ENCODE measurements at regions not wholly inside any gene's neighbourhood (a gene's known extent, or its start where the extent isn't known, plus 50 kb on each side); places are given as distances from the start of the nearest gene placed in this dataset.

- TF ChIP-seq CTCF (IDR thresholded peaks at IDR 0.05; ENCODE audit: low read length) (no peak), EZH2 (optimal IDR thresholded peaks at IDR 0.05; ENCODE audit: low read depth, low read length) (no peak)
Measured at GRCh38 chr2:13758412-13758811, 874.1 kb upstream of the LRATD1 start.
